HS-5 (cell line): ENCODE measurements at regions not wholly inside any gene's neighbourhood (a gene's known extent, or its start where the extent isn't known, plus 50 kb on each side); places are given as distances from the start of the nearest gene placed in this dataset.

Experiments used
- DNase-seq: peaks from one replicate; pipeline ENCODE4 v3.0.0-alpha.2; 2012; ENCODE audit warnings: low read depth

GRCh38 chr11:70796648-70797227 is 398.4 kb downstream of the CTTN start:
- DNase-seq = no peak

GRCh38 chr11:70798296-70798695 is 400.0 kb downstream of the CTTN start:
- DNase-seq = no peak

- DNase-seq = no peak
Measured at GRCh38 chr11:70799386-70799785, 401.1 kb downstream of the CTTN start.

- no peak for DNase-seq
Measured at GRCh38 chr11:70802185-70802584, 403.9 kb downstream of the CTTN start.

GRCh38 chr11:70804139-70804837 is 406.0 kb downstream of the CTTN start:
- no peak for DNase-seq

- DNase-seq = no peak
Measured at GRCh38 chr11:70805243-70805642, 406.9 kb downstream of the CTTN start.

- DNase-seq = no peak
Measured at GRCh38 chr11:70805971-70806370, 407.6 kb downstream of the CTTN start.

- DNase-seq = no peak
Measured at GRCh38 chr11:70806461-70807194, 408.3 kb downstream of the CTTN start.

GRCh38 chr11:70807195-70807543 is 408.8 kb downstream of the CTTN start:
- no peak for DNase-seq

GRCh38 chr11:70808686-70809375 is 410.5 kb downstream of the CTTN start:
- DNase-seq = no peak

GRCh38 chr11:70810133-70810532 is 411.8 kb downstream of the CTTN start:
- no peak for DNase-seq

- DNase-seq = no peak
Measured at GRCh38 chr11:70810681-70811080, 412.4 kb downstream of the CTTN start.

- no peak for DNase-seq
Measured at GRCh38 chr11:70811483-70811882, 413.2 kb downstream of the CTTN start.

GRCh38 chr11:70811915-70812314 is 413.6 kb downstream of the CTTN start:
- DNase-seq = no peak

- no peak for DNase-seq
Measured at GRCh38 chr11:70812472-70812871, 414.1 kb downstream of the CTTN start.

GRCh38 chr11:70813651-70814050 is 415.3 kb downstream of the CTTN start:
- no peak for DNase-seq

GRCh38 chr11:70815485-70815832 is 417.1 kb downstream of the CTTN start:
- no peak for DNase-seq

- no peak for DNase-seq
Measured at GRCh38 chr11:70816156-70816678, 417.9 kb downstream of the CTTN start.

- no peak for DNase-seq
Measured at GRCh38 chr11:70818351-70818750, 420.0 kb downstream of the CTTN start.

- no peak for DNase-seq
Measured at GRCh38 chr11:70819022-70819421, 420.7 kb downstream of the CTTN start.

GRCh38 chr11:70820311-70820710 is 422.0 kb downstream of the CTTN start:
- DNase-seq = no peak

- no peak for DNase-seq
Measured at GRCh38 chr11:70820712-70821111, 422.4 kb downstream of the CTTN start.

GRCh38 chr11:70823771-70824170 is 425.4 kb downstream of the CTTN start:
- DNase-seq = no peak
